Smooth muscle cell (in vitro differentiated cells): ENCODE measurements at regions not wholly inside any gene's neighbourhood (a gene's known extent, or its start where the extent isn't known, plus 50 kb on each side); places are given as distances from the start of the nearest gene placed in this dataset.
"Not testable (repeated sequence)": the region's sequence is repeated elsewhere in the genome, so short reads cannot be mapped to it uniquely, and the experiment has no call there.

Experiments
- DNase-seq: peaks from one replicate; lab custom pipeline; 2025; ENCODE audit not compliant: unreplicated experiment; lab: John Stamatoyannopoulos, UW
- H2AFZ ChIP-seq: fragments of 200-600 bp; sonication (generic); 2 replicates; pipeline ENCODE4 v1.6.0; 2016; ENCODE audit warnings: antibody characterized with exemption, low read depth, mild to moderate bottlenecking
- H3F3A ChIP-seq: fragments of 200-600 bp; sonication (generic); 2 replicates; pipeline ENCODE4 v1.6.0; 2017; ENCODE audit warnings: antibody characterized with exemption, low read depth
- H3K27ac ChIP-seq: fragments of 200-600 bp; sonication (generic); 2 replicates; pipeline ENCODE4 v1.5.1; 2016; ENCODE audit warnings: low read depth, mild to moderate bottlenecking
- H3K27me3 ChIP-seq: fragments of 200-600 bp; sonication (generic); 2 replicates; pipeline ENCODE4 v1.6.1; 2016; ENCODE audit warnings: low read depth, mild to moderate bottlenecking
- H3K36me3 ChIP-seq: fragments of 200-600 bp; sonication (generic); 2 replicates; pipeline ENCODE4 v1.5.1; 2016; ENCODE audit warnings: low read depth
- H3K4me1 ChIP-seq: fragments of 200-600 bp; sonication (generic); 2 replicates; pipeline ENCODE4 v1.5.1; 2016; ENCODE audit warnings: low read depth
- H3K4me2 ChIP-seq: fragments of 200-600 bp; sonication (generic); 2 replicates; pipeline ENCODE4 v1.6.0; 2016; ENCODE audit warnings: mild to moderate bottlenecking
- H3K4me3 ChIP-seq: fragments of 200-600 bp; sonication (generic); 2 replicates; pipeline ENCODE4 v1.5.1; 2016; ENCODE audit warnings: mild to moderate bottlenecking
- H3K79me2 ChIP-seq: fragments of 200-600 bp; sonication (generic); 2 replicates; pipeline ENCODE4 v1.6.0; 2016; ENCODE audit warnings: low read depth, mild to moderate bottlenecking
- H3K9ac ChIP-seq: fragments of 200-600 bp; sonication (generic); 2 replicates; pipeline ENCODE4 v1.6.0; 2016; ENCODE audit warnings: low read depth
- H3K9me3 ChIP-seq: fragments of 200-600 bp; sonication (generic); replicated peaks from 2 replicates; pipeline ENCODE4 v1.5.1; 2016; ENCODE audit warnings: low read depth
- H4K20me1 ChIP-seq: fragments of 200-600 bp; sonication (generic); 2 replicates; pipeline ENCODE4 v1.6.0; 2016; ENCODE audit warnings: low read depth
- CTCF ChIP-seq: fragments of 200-600 bp; sonication (generic); IDR thresholded peaks from 2 replicates; pipeline ENCODE4 v1.5.1; 2017; ENCODE audit warnings: borderline replicate concordance, mild to moderate bottlenecking, antibody characterized with exemption; ENCODE audit not compliant: insufficient read depth, poor library complexity, severe bottlenecking
- WGBS: methylation state at CpG from one replicate; pipeline ENCODE4 v1.1.7; 2016; ENCODE audit warnings: low lambda C conversion rate; 5-methylcytosine and 5-hydroxymethylcytosine counted together

- no peak for DNase-seq
- Histone ChIP-seq H3K9ac (no peak overlapping the region), H3K79me2 (no peaks in the 10 kb centered on the region), H3F3A (no peaks in the 10 kb centered on the region), H3K9me3 (no peaks in the 10 kb centered on the region), H3K27ac (peak overlapping the region; percentile 51), H3K27me3 (no peaks in the 10 kb centered on the region), H3K4me2 (no peak overlapping the region), H4K20me1 (no peaks in the 10 kb centered on the region), H3K4me3 (no peak overlapping the region), H2AFZ (no peak overlapping the region), H3K4me1 (no peaks in the 10 kb centered on the region), H3K36me3 (no peaks in the 10 kb centered on the region)
- TF ChIP-seq CTCF = no peak
- WGBS = 74% methylated on average over 3 of the region's 3 CpGs
Observed at GRCh38 chr5:124104344-124104743, 592.4 kb downstream of the CSNK1G3 start.

- Histone ChIP-seq H3K27me3 (no peaks in the 10 kb centered on the region), H3K4me2 (peak overlapping the region; percentile 16), H3K4me3 (no peak overlapping the region), H3F3A (no peaks in the 10 kb centered on the region), H3K27ac (peak overlapping the region; percentile 51), H3K9me3 (no peaks in the 10 kb centered on the region), H3K9ac (no peak overlapping the region), H3K4me1 (no peaks in the 10 kb centered on the region), H3K36me3 (no peaks in the 10 kb centered on the region), H4K20me1 (no peaks in the 10 kb centered on the region), H2AFZ (no peak overlapping the region), H3K79me2 (no peaks in the 10 kb centered on the region)
- 41% methylated on average over 1 of the region's 1 CpG for WGBS
- no peak for DNase-seq
- no peak for TF ChIP-seq CTCF
Observed at GRCh38 chr5:124103671-124104070, 591.7 kb downstream of the CSNK1G3 start.

GRCh38 chr5:124103056-124103455, 591.1 kb downstream of the CSNK1G3 start:
- not testable (repeated sequence) for H3K4me3 ChIP-seq, H2AFZ ChIP-seq, H3F3A ChIP-seq, H4K20me1 ChIP-seq, H3K4me2 ChIP-seq, H3K4me1 ChIP-seq, DNase-seq, H3K9me3 ChIP-seq, H3K27me3 ChIP-seq, H3K36me3 ChIP-seq, H3K79me2 ChIP-seq, H3K9ac ChIP-seq
- WGBS = 63% methylated on average over 5 of the region's 5 CpGs
- peak overlapping the region; percentile 51 for H3K27ac ChIP-seq

GRCh38 chr5:124102486-124102885, 590.5 kb downstream of the CSNK1G3 start:
- H3K9me3 ChIP-seq = no peaks in the 10 kb centered on the region
- no peak overlapping the region for H3K9ac ChIP-seq
- no peak overlapping the region for H3K4me3 ChIP-seq
- no peaks in the 10 kb centered on the region for H4K20me1 ChIP-seq
- no peak overlapping the region for H3K4me2 ChIP-seq
- TF ChIP-seq CTCF = no peak
- 59% methylated on average over 3 of the region's 3 CpGs for WGBS
- H3F3A ChIP-seq = no peaks in the 10 kb centered on the region
- DNase-seq = no peak
- no peak overlapping the region for H3K27ac ChIP-seq
- no peaks in the 10 kb centered on the region for H3K4me1 ChIP-seq
- no peaks in the 10 kb centered on the region for H3K27me3 ChIP-seq
- H2AFZ ChIP-seq = peak overlapping the region; percentile 40
- no peaks in the 10 kb centered on the region for H3K79me2 ChIP-seq
- H3K36me3 ChIP-seq = no peaks in the 10 kb centered on the region
